ENCODE measurements at regions not wholly inside any gene's neighbourhood (a gene's known extent, or its start where the extent isn't known, plus 50 kb on each side); places are given as distances from the start of the nearest gene placed in this dataset.

DNA sequence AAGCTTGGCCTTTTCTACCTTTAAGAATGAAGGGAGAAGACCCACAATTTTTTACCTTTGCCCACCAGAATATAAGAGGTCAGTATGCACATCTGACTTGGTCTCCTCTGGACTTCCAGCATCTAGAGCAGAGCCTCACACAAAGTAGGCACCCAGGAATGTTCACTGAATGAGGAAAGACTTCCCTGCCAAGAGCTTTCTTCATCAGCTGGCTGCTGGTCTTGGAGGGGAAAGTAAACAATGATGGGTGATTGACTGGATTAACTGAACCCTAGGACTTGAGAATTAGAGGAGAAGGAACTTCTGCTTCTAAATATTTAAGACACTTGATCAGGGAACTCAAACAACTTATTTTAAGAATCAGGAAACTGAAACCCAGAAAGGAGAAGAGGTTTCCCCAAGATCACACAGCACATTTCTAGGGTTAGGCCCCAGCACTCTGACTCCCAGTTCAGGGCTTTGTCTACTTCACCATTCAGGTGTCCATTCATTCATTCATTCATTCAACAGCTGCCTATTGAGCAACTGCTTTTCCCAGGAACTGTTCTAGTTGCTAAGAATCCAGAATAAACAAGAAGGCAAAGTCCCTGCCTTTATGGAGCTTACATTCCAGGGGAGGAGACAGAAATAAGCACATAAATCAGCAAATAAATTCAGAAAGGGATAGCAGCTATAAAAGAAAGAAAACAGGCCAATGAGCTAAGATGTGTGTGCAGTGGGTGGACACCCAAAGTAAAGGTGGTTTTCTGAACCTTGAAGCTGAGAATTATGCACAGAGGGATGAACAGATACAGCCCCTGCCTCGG is 216.9 kb upstream of the LRFN2 start:
- no peak for DNase-seq (ENCODE audit: low read depth in 4 of 4, low spot score in 3 of 4)

DNA sequence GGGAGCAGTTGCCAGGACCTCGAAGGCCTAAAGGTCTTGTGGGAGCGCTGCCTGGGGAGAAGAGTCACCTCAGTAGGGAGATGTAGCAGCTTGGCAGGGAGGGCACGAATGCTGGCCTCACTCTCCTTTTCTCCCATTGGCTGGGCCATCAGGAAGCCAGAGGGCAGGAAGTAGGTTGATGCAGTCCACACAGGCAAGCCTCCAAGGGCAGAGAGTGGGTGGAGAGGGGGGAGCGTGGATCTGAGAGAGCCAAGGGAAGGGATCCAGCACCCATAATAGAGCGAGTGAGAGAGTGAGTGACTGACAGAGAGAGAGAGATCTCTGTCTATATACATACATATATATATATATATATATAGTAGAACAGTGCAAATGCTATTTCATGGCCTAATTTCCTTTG is 215.3 kb upstream of the LRFN2 start:
- no peak for DNase-seq (ENCODE audit: low read depth in 4 of 4, low spot score in 3 of 4)

DNA sequence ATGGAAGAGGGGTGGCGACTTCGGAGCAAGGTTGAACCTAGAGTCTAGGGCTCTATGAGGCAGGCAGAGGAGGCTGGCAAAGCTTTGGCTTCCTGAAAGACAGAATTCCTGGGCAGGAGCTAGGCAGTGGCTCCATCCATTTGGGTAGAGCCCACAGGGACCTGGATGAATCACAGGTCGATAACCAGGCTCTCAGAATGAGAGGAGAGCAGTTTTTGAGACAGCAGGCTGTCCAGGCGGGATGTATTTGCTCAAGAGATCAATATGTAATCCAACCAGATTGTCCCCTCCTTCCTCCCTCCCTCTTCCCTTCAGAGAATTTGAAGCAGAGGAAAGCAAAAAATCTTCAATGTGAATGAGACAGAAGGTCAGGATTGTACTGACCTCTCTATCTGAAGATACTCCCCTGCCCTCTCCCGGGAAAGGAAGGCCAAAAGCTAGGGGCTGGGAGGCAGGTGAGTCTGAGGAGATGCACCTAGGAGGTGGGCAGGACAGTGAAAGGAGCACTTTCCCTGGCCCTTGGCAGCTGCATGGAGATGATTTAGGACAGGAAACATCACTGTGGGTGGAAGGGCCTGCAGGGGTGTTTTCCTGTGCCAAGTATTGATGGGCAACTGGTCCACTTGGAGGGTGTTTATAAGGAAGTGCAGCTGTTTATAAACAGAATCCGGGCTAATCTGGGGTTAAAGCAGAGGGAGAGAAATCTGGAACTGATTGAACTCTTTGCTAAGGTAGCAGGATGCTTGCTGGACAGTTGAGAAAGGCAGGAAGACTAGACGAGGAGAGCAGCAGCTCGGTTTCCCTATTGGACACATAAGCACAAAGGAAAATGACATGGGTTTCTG is 212.4 kb upstream of the LRFN2 start:
- no peak for DNase-seq (ENCODE audit: low read depth in 4 of 4, low spot score in 3 of 4)

- no peak for DNase-seq (ENCODE audit: low read depth in 4 of 4, low spot score in 3 of 4)
Observed at GRCh38 chr6:40798069-40798770, 211.1 kb upstream of the LRFN2 start.

GRCh38 chr6:40796260-40797221 is 209.4 kb upstream of the LRFN2 start:
- no peak for DNase-seq (ENCODE audit: low read depth in 4 of 4, low spot score in 3 of 4)

DNA sequence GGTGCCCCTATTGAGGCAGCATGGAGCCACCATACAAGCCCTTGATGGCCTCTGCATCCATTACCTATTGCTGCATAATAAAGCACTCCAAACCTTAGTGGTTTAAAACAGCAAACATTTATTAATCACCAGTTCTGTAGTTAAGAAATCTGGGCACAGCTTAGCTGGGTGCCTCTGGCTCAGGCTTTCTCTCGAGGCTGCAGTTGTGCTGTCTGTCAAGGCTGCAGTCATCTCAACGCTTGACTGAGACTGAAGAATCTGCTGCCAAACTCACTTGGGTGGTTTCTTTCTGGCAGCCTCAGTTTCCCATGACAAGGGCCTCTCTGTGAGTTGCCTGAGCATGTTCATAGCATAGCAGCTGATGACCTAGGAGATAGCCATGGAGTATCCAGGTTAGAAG is 207.4 kb upstream of the LRFN2 start:
- DNase-seq (ENCODE audit: low read depth in 4 of 4, low spot score in 3 of 4), result no peak

DNA sequence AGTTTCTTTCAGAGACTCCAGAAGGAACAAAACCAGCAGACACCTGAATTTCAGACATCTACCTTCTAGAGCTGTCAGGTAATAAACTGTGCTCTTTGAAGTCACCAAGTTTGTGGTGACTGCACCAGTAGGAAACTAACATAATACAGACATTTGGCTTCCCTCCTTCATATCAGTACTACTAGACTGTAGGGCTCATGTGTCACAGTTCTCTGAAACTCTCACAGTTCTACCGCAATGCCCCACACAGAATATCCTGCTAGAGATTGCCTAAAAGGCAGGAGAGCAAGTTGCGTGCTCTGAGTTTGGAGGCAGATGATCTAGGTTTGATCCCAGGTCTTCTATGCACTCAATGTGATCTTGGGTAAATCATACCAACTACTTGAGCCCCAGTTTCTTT is 205.0 kb upstream of the LRFN2 start:
- DNase-seq (ENCODE audit: low read depth in 4 of 4, low spot score in 3 of 4), result no peak

- DNase-seq (ENCODE audit: low read depth in 4 of 4, low spot score in 3 of 4), result peak in 1 of 4 donors; percentile 7
Observed at GRCh38 chr6:40791004-40791403, 203.8 kb upstream of the LRFN2 start.

DNA sequence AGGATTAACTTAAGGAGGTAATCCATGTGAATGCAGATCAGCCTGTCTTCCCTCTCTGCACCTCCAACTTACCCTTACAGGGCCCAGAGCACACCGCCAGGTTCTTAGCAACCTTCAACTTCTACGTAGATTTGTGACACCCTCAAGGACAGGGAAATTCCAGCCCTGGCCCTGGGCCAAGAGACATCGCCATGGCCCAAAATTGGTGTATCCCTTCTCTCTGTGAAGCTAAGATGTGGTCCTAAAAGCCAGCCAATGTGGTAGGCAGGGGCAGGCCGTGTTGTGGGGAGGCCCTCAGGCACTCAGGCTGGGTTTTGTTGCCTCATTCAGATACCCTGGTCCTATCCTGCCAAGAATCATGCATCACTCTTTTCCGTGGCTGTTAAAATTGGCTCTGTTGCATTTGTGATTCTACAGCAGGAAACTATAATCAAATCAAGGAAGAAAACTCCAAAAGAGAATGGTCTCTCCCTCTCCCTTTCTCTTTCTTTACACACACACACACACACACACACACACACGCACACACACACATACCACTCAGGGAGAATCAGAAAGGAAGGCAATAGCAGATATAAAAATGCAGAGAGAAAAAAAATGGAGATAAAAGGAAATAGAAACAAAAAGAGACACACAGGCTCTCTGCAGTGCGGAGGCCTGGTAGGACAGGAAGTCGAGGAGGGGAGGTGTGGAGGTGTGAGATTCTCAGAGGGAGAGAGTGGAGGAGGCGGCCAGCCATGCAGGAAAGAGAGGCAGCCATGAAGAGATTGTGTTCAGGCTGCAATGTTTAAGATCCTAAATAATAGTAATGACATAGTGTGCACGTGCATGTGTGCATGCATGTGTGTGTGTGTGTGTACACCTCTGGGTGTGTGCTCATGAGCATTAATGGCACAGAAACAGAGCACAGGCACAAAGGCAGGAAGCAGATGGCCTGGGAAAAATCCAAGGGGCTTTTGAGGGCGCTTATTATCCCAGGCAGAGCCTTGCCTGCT is 201.8 kb upstream of the LRFN2 start:
- no peak for DNase-seq (ENCODE audit: low read depth in 4 of 4, low spot score in 3 of 4)

DNA sequence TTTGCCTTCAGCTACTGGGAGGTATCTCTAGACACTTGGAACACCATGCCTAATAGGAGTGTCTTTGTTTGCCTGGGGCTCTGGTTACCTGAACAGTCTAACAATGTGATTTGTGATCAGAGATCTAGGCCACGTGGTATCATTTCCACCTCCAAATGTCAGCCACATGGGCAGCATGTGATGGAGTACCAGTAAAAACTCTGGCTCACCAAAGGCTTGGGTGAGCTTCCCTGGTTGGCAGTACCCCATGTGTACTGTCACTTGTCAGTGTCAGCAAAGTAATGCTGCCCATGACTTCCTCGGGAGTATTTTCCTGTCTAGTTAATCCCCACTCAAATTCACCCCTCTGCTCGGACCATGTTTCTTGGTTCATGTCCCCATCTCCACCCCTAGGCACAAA is 195.2 kb upstream of the LRFN2 start:
- DNase-seq (ENCODE audit: low read depth in 4 of 4, low spot score in 3 of 4), result no peak

GRCh38 chr6:40780637-40781036 is 193.5 kb upstream of the LRFN2 start:
- no peak for DNase-seq (ENCODE audit: low read depth in 4 of 4, low spot score in 3 of 4)

GRCh38 chr6:40779409-40779808 is 192.2 kb upstream of the LRFN2 start:
- no peak for DNase-seq (ENCODE audit: low read depth in 4 of 4, low spot score in 3 of 4)

GRCh38 chr6:40778918-40779317 is 191.8 kb upstream of the LRFN2 start:
- no peak for DNase-seq (ENCODE audit: low read depth in 4 of 4, low spot score in 3 of 4)

DNA sequence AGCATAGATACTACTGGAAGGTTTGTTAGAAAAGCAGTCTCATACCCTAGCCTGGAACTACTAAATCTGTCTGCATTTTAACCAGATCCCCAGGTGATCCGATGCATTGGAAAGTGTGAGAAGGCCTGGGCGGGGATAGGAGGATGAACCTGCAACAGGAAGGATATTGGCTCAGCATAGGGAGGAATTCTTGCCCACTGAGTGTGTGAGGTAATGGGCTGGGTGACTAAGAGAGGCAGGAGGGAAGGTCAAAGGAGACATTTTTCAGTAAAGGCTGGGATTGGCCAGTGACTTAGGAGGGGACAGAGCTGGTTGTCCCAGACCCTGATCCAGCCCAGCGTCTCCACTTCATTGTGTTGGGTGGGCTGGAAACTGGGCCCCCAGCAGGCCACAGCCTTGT is 191.0 kb upstream of the LRFN2 start:
- DNase-seq (ENCODE audit: low read depth in 4 of 4, low spot score in 3 of 4), result no peak

GRCh38 chr6:40774932-40775331 is 187.8 kb upstream of the LRFN2 start:
- no peak for DNase-seq (ENCODE audit: low read depth in 4 of 4, low spot score in 3 of 4)

- DNase-seq (ENCODE audit: low read depth in 4 of 4, low spot score in 3 of 4), result no peak
Observed at GRCh38 chr6:40770794-40771193, 183.6 kb upstream of the LRFN2 start.

GRCh38 chr6:40764726-40765125 is 177.6 kb upstream of the LRFN2 start:
- DNase-seq (ENCODE audit: low read depth in 4 of 4, low spot score in 3 of 4), result no peak

DNA sequence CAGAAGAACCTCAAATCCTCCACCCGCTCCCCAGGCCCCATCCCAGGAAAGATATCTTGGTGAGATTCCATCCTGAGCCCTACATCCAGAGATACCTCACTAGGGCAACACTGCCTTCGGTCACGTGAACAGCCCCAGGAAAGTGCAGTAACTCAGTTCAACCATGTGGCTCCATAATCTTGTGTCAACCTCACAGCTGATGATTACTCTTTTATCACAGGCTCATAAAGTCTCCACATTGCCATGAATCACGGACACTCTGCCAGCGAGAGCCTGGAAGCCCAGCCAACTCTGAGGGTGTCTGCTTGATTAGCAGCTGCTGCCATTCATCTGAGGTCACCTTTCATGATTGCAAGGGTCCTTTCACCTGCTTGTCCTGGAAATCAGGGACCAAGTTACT is 175.8 kb upstream of the LRFN2 start:
- no peak for DNase-seq (ENCODE audit: low read depth in 4 of 4, low spot score in 3 of 4)

DNA sequence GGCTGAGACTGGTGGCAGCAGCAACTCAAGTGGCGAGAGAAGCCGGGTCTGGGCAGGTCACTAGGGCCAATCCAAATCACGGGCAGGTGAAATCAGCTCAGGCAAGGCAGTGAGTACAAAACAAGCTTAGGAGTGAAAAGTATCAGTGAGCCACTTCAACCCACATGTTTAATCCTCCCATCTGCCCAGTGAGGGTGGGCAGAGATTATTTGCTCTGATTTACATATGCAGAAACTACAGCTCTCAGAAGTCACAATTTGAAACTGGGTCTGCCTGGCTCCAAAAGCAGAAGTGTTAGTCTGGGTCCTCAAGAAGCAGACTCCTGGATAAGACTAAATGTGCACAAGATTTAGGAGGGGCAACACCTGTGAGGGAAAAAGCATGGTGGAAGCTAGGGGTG is 173.7 kb upstream of the LRFN2 start:
- no peak for DNase-seq (ENCODE audit: low read depth in 4 of 4, low spot score in 3 of 4)

Measured in right renal pelvis (tissue), 4 donors.